WTC11 (cell line): ENCODE measurements at regions not wholly inside any gene's neighbourhood (a gene's known extent, or its start where the extent isn't known, plus 50 kb on each side); places are given as distances from the start of the nearest gene placed in this dataset.

ENCODE experiments used
- ATAC-seq: fragments of 200-7000 bp; cut with Tn5 transposase; 2 replicates; pipeline ENCODE4 v1.10.0; 2021; ENCODE audit warnings: mild to moderate bottlenecking, moderate library complexity
- CTCF ChIA-PET: fragments of 300-600 bp; sonication (Branson Sonifier 250); formaldehyde crosslinking; loops from one replicate; lab custom pipeline; 2021; ENCODE audit warnings: antibody characterized with exemption; lab: Charles Lee
- POLR2A ChIA-PET: fragments of 350-600 bp; sonication (Branson Sonifier 250); formaldehyde crosslinking; loops from one replicate; lab custom pipeline; 2021; ENCODE audit warnings: antibody characterized with exemption; lab: Charles Lee
- DNase-seq: peaks from one replicate; pipeline ENCODE4 v3.0.0; 2021; ENCODE audit warnings: low spot score
- H3K27ac Mint-ChIP-seq: 2 replicates; pipeline ENCODE4 v1.8.0; 2021; ENCODE audit warnings: mixed read lengths
- H3K27me3 Mint-ChIP-seq: 2 replicates; pipeline ENCODE4 v1.8.0; 2021; ENCODE audit warnings: low read depth, mild to moderate bottlenecking, moderate library complexity, mixed read lengths
- H3K36me3 Mint-ChIP-seq: 2 replicates; pipeline ENCODE4 v1.8.0; 2021; ENCODE audit warnings: mixed read lengths
- H3K4me1 Mint-ChIP-seq: 2 replicates; pipeline ENCODE4 v1.8.0; 2022; ENCODE audit warnings: mixed read lengths
- H3K4me3 Mint-ChIP-seq: 2 replicates; pipeline ENCODE4 v1.8.0; 2021; ENCODE audit warnings: mild to moderate bottlenecking, moderate library complexity, mixed read lengths
- H3K9me3 Mint-ChIP-seq: 2 replicates; pipeline ENCODE4 v1.8.0; 2021; ENCODE audit warnings: mixed read lengths
- FOXK1 ChIP-seq: sonication (generic); formaldehyde crosslinking; IDR thresholded peaks from 2 replicates; pipeline ENCODE4 v1.8.0; 2022; ENCODE audit warnings: mild to moderate bottlenecking, moderate library complexity, missing genetic modification reagents
- GRHL2 ChIP-seq: fragments of 250-450 bp; sonication (Bioruptor Pico); IDR thresholded peaks from 2 replicates; pipeline ENCODE4 v1.8.0; 2022; ENCODE audit warnings: mild to moderate bottlenecking, moderate library complexity; ENCODE audit not compliant: insufficient replicate concordance, severe bottlenecking
- IRF2 ChIP-seq: sonication (generic); formaldehyde crosslinking; IDR thresholded peaks from 2 replicates; pipeline ENCODE4 v1.8.0; 2022; ENCODE audit warnings: low read depth, missing genetic modification reagents, borderline replicate concordance
- JUN ChIP-seq: sonication (generic); formaldehyde crosslinking; IDR thresholded peaks from 2 replicates; pipeline ENCODE4 v1.8.0; 2023; ENCODE audit warnings: mild to moderate bottlenecking, missing genetic modification reagents
- NFE2L1 ChIP-seq: sonication (generic); formaldehyde crosslinking; IDR thresholded peaks from 2 replicates; pipeline ENCODE4 v1.8.1; 2023; ENCODE audit warnings: missing genetic modification reagents
- NFYB ChIP-seq: sonication (generic); formaldehyde crosslinking; conservative IDR thresholded peaks from 2 replicates; pipeline ENCODE4 v1.8.0; 2022; ENCODE audit warnings: low read depth, missing genetic modification reagents
- NR3C1 ChIP-seq: sonication (generic); formaldehyde crosslinking; conservative IDR thresholded peaks from 2 replicates; pipeline ENCODE4 v1.8.1; 2023; ENCODE audit warnings: low read depth, mild to moderate bottlenecking, missing genetic modification reagents
- SMAD4 ChIP-seq: sonication (generic); formaldehyde crosslinking; IDR thresholded peaks from 2 replicates; pipeline ENCODE4 v1.8.0; 2022; ENCODE audit warnings: mild to moderate bottlenecking, missing genetic modification reagents
- SOX15 ChIP-seq: fragments of 250-450 bp; sonication (Bioruptor Pico); IDR thresholded peaks from 2 replicates; pipeline ENCODE4 v1.9.0; 2021; ENCODE audit warnings: mild to moderate bottlenecking
- SP1 ChIP-seq: sonication (generic); formaldehyde crosslinking; conservative IDR thresholded peaks from 2 replicates; pipeline ENCODE4 v1.8.1; 2022; ENCODE audit warnings: missing genetic modification reagents
- ZNF138 ChIP-seq: sonication (generic); formaldehyde crosslinking; conservative IDR thresholded peaks from 2 replicates; pipeline ENCODE4 v1.8.1; 2022; ENCODE audit warnings: mild to moderate bottlenecking, moderate library complexity, missing genetic modification reagents
- TF ChIP-seq, protein P1 (sequence below): fragments of 200-600 bp; IDR thresholded peaks from 2 replicates; pipeline ENCODE4 v1.8.0; 2022; ENCODE audit warnings: antibody characterized with exemption
- TF ChIP-seq, protein P2 (sequence below): sonication (generic); formaldehyde crosslinking; IDR thresholded peaks from 2 replicates; pipeline ENCODE4 v1.8.1; 2023; ENCODE audit warnings: mild to moderate bottlenecking, moderate library complexity, missing genetic modification reagents
- TF ChIP-seq, protein P3 (sequence below): sonication (generic); formaldehyde crosslinking; IDR thresholded peaks from 2 replicates; pipeline ENCODE4 v1.8.0; 2022; ENCODE audit warnings: mild to moderate bottlenecking, missing genetic modification reagents
- TF ChIP-seq, protein P4 (sequence below): sonication (generic); formaldehyde crosslinking; IDR thresholded peaks from 2 replicates; pipeline ENCODE4 v1.8.1; 2023; ENCODE audit warnings: mild to moderate bottlenecking, missing genetic modification reagents, moderate library complexity
- TF ChIP-seq, protein P5 (sequence below): fragments of 250-450 bp; sonication (Bioruptor Pico); conservative IDR thresholded peaks from 2 replicates; pipeline ENCODE4 v1.9.0; 2021; ENCODE audit warnings: mild to moderate bottlenecking
- TF ChIP-seq, protein P6 (sequence below): sonication (generic); formaldehyde crosslinking; IDR thresholded peaks from 2 replicates; pipeline ENCODE4 v1.8.0; 2023; ENCODE audit warnings: missing genetic modification reagents

DNA sequence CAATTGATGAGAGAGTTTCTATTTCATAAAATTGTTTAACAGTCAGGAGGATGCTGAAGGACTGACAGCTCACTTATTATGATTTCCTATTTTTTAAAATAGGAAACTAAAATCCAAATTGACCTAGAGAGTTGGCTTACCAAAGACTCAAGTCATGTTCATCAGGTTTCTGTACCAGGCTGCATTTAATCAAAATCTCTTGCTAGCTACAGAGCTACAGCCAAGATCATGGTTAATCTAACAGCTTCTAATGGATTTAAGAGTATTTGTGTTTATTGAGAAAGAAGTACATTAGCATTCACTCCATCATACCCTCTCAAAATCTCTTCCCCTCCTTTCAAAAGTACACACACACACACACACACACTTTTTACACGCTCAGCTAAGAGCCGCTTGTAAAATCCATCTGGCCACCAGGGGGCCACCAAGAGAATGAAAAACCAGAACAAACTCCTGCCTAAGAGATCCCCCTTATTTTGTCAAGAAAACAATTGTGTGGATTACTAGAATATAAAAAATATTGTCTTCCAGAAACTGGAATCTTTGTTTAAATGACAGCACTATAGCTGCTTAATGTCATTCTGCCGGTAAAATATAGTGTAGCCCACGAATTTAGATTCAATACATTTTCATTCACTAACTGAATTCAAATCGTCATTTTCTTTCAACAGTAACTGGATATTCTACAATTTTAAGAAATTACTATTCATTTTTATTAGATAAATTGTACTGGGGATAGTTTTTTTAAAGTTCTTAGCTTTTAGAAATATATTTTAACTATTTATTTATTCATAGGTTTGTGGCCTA lies 334.0 kb downstream of the BTG1 start:
- Mint-ChIP-seq H3K4me1 (no peaks in the 10 kb centered on the region), H3K27me3 (no peaks in the 10 kb centered on the region), H3K4me3 (no peak overlapping the region), H3K36me3 (peaks cover 11% of the 10 kb centered on the region), H3K27ac (no peak overlapping the region), H3K9me3 (peaks cover 31% of the 10 kb centered on the region)
- TF ChIP-seq NR3C1 (CRISPR knock-in tag): no peak
- TF ChIP-seq, protein P1, sequence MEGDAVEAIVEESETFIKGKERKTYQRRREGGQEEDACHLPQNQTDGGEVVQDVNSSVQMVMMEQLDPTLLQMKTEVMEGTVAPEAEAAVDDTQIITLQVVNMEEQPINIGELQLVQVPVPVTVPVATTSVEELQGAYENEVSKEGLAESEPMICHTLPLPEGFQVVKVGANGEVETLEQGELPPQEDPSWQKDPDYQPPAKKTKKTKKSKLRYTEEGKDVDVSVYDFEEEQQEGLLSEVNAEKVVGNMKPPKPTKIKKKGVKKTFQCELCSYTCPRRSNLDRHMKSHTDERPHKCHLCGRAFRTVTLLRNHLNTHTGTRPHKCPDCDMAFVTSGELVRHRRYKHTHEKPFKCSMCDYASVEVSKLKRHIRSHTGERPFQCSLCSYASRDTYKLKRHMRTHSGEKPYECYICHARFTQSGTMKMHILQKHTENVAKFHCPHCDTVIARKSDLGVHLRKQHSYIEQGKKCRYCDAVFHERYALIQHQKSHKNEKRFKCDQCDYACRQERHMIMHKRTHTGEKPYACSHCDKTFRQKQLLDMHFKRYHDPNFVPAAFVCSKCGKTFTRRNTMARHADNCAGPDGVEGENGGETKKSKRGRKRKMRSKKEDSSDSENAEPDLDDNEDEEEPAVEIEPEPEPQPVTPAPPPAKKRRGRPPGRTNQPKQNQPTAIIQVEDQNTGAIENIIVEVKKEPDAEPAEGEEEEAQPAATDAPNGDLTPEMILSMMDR: peak; percentile 80
- ChIA-PET CTCF (interaction anchor here (0.6 to 1.8 kb wide), 17 partner anchors 10 to 759 kb away, joined by 3 to 12 read pairs (median 3); partner anchors contain the start of gene BTG1), POLR2A (interaction anchor here (0.6 to 1.1 kb wide), 3 partner anchors 333 to 999 kb away, joined by 3 to 5 read pairs (median 3); partner anchors contain the start of gene BTG1)
- ATAC-seq (peak; percentile 57; the same call in 1 of the 2 replicates), DNase-seq (peak; percentile 71)

DNA sequence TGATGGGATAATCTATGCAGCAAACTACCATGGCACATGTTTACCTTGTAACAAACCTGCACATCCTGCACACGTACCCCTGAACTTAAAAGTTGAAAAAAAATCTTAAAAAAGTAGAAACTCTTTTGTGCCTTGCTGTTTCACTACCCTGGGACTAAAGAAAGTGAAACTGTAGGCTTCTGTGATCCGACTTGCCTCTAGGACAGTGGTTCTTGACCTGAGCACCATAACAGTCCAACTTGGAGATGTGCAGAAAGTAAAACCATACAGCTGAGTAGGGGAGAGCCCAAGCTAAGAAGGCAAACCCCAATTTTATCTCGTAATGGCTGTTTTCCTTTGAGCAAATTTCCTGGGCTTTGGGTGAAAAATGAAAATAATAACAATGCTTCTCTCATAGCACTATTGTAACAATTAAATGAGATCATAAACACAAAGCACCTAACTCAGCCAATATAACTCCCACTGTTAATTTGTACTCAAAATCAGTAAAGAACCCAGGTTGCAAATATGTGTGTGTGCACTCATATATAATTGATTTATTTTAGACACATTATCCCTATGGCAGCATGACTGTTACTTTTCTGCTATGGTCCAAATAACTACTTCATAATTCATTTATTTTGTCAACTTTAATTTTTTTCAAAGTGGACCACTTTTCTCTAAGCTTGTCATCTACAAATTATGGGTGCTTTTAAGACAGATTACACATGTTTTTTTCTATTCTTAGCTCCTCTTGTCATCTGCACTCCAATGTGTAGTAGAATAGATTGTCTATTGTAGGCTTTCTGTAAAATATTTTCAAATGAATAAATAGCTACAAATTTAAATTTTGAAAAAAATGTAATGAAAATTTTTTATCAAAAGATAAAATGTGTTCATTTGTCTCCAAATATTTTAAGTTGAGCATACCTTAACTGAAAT lies 334.9 kb downstream of the BTG1 start:
- POLR2A ChIA-PET: interaction anchor here (0.6 to 1.1 kb wide), 3 partner anchors 333 to 999 kb away, joined by 3 to 5 read pairs (median 3); partner anchors contain the start of gene BTG1
- CTCF ChIA-PET: interaction anchor here (0.6 to 1.8 kb wide), 17 partner anchors 9 to 760 kb away, joined by 3 to 12 read pairs (median 3); partner anchors contain the start of gene BTG1
- Mint-ChIP-seq H3K9me3 (peaks cover 37% of the 10 kb centered on the region), H3K36me3 (peaks cover 20% of the 10 kb centered on the region), H3K27me3 (no peaks in the 10 kb centered on the region), H3K4me3 (no peak overlapping the region), H3K4me1 (no peaks in the 10 kb centered on the region), H3K27ac (no peak overlapping the region)
- ATAC-seq (no peak), DNase-seq (no peak)
- TF ChIP-seq NR3C1 (CRISPR knock-in tag) (no peak), NFYB (CRISPR knock-in tag) (no peak), JUN (no peak), IRF2 (CRISPR knock-in tag) (no peak), FOXK1 (CRISPR knock-in tag) (no peak), SP1 (CRISPR knock-in tag) (no peak), GRHL2 (no peak)
- TF ChIP-seq, protein P2, sequence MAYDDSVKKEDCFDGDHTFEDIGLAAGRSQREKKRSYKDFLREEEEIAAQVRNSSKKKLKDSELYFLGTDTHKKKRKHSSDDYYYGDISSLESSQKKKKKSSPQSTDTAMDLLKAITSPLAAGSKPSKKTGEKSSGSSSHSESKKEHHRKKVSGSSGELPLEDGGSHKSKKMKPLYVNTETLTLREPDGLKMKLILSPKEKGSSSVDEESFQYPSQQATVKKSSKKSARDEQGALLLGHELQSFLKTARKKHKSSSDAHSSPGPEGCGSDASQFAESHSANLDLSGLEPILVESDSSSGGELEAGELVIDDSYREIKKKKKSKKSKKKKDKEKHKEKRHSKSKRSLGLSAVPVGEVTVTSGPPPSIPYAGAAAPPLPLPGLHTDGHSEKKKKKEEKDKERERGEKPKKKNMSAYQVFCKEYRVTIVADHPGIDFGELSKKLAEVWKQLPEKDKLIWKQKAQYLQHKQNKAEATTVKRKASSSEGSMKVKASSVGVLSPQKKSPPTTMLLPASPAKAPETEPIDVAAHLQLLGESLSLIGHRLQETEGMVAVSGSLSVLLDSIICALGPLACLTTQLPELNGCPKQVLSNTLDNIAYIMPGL (CRISPR knock-in tag): no peak
- TF ChIP-seq, protein P3, sequence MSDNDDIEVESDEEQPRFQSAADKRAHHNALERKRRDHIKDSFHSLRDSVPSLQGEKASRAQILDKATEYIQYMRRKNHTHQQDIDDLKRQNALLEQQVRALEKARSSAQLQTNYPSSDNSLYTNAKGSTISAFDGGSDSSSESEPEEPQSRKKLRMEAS (CRISPR knock-in tag): no peak
- TF ChIP-seq, protein P4, sequence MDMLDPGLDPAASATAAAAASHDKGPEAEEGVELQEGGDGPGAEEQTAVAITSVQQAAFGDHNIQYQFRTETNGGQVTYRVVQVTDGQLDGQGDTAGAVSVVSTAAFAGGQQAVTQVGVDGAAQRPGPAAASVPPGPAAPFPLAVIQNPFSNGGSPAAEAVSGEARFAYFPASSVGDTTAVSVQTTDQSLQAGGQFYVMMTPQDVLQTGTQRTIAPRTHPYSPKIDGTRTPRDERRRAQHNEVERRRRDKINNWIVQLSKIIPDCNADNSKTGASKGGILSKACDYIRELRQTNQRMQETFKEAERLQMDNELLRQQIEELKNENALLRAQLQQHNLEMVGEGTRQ (CRISPR knock-in tag): no peak

DNA sequence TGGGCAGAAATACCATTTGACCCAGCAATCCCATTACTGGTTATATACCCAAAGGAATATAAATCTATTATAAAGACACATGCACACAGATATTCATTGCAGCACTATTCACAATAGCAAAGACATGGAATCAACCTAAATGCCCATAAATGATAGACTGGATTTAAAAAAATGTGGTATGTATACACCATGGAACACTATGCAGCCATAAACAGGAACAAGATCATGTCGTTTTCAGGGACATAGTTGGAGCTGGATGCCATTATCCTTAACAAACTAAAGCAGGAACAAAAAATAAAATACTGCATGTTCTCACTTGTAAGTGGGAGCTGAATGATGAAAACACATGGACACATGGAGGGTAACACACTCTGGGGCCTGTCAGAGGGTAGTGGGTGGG lies 335.6 kb downstream of the BTG1 start:
- ATAC-seq (no peak), DNase-seq (no peak)
- H3K9me3 Mint-ChIP-seq: peaks cover 42% of the 10 kb centered on the region
- H3K4me1 Mint-ChIP-seq: no peaks in the 10 kb centered on the region
- no peaks in the 10 kb centered on the region for H3K27me3 Mint-ChIP-seq
- H3K4me3 Mint-ChIP-seq: no peak overlapping the region
- no peak overlapping the region for H3K27ac Mint-ChIP-seq
- H3K36me3 Mint-ChIP-seq: peaks cover 25% of the 10 kb centered on the region
- ChIA-PET POLR2A (no interaction called here), CTCF (no interaction called here)
- TF ChIP-seq, protein P5, sequence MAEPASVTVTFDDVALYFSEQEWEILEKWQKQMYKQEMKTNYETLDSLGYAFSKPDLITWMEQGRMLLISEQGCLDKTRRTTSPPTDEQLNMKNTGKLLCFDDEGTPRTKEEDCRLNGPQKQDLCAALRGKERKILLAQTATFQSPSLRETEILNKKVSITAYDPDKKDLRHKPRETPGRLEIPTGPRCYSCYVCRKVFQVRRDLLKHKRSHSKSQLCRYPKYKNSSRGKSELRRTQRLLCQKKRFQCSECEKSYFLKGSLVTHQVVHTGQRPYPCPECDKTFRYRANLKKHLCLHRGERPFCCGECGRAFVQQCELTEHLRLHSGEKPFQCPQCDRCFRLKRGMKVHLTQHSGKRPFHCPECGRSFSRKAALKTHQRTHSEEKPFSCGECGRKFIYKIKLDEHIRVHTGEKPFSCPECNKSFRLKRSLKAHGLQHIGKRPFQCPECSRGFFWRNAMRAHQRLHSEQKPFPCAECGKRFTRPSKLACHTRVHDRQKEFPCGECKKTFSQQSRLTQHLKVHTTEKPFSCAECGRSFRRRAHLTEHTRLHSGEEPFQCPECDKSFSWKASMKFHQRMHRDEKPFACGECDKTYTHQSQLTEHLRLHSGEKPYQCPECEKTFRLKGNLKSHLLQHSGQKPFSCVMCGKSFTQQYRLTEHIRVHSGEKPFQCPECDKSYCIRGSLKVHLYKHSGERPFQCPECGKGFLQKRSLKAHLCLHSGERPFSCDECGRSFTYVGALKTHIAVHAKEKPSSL (CRISPR knock-in tag): no peak
- TF ChIP-seq ZNF138 (CRISPR knock-in tag) (no peak), SOX15 (CRISPR knock-in tag) (no peak), NFE2L1 (CRISPR knock-in tag) (no peak), SMAD4 (CRISPR knock-in tag) (no peak)
- TF ChIP-seq, protein P6, sequence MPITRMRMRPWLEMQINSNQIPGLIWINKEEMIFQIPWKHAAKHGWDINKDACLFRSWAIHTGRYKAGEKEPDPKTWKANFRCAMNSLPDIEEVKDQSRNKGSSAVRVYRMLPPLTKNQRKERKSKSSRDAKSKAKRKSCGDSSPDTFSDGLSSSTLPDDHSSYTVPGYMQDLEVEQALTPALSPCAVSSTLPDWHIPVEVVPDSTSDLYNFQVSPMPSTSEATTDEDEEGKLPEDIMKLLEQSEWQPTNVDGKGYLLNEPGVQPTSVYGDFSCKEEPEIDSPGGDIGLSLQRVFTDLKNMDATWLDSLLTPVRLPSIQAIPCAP (CRISPR knock-in tag): no peak
- TF ChIP-seq, protein P1: no peak
